ENCODE measurements at regions not wholly inside any gene's neighbourhood (a gene's known extent, or its start where the extent isn't known, plus 50 kb on each side); places are given as distances from the start of the nearest gene placed in this dataset.

DNA sequence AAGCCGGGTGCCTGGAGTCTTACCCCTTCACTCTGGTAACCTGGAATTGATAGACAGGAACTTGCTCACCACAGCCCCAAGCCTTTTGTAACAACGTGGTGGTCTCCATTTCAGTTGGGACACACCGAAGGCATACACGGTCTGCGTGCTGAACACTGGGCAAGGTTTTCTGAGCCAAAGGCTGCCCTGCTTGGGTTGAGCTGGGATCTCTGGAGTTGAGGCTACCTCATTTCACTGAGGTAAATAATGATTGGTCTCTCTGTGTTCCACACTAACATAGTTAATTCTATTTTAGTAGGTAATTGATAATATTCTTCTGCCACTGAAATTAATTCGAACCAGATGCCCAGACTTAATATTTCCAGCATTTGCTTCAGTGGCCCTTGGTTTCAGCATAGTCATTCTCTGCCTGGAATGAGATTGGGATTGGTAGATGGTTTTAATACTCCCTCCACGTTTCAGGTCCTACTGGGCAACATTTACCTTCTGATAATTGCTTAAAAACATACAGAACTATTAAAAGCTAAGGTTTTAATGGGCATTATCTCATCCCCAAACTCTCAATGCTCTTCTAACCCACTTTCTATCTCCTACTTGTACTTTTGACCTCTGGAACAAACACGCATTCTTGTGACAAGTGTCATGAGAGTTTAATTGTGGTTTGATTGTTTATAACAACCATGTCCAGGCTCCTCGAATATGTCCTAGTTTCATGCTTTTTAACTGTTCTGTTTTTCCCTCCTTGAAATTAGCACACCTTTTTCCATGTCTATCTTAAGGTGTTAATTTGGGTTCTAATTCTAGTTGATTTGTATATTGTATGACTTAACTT is 202.3 kb upstream of the KLF6 start:
- peak; percentile 36 for DNase-seq (ENCODE audit: low spot score)

DNA sequence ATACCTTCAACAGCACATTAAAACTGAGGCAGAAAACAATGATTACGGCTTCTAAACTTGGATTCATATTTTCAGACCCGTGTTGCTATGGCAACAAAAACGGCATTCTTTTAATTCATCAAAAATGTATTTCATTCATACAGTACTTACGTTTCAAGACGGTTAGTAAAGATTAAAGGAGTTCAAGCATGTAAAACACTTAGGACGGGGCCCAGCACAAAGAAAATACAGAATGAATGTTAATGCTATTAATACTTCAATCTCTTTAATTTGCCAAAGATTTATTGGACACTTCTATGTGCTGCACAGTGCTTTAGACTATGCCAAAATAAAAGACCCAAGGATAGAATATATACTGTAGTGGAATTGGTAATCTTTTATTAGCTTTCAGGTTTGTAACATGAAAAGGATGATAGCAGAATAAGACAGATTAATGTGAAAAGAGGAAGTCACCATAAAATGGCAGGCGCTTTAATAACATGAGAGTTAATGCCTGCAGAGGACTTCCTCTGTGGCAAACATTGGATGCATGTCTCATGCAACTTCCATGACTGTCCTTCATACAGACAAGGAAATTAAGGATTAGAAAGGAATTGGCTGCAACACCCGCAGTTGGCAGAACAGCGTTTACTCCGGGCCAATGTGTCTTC is 201.6 kb upstream of the KLF6 start:
- no peak for DNase-seq (ENCODE audit: low spot score)

DNA sequence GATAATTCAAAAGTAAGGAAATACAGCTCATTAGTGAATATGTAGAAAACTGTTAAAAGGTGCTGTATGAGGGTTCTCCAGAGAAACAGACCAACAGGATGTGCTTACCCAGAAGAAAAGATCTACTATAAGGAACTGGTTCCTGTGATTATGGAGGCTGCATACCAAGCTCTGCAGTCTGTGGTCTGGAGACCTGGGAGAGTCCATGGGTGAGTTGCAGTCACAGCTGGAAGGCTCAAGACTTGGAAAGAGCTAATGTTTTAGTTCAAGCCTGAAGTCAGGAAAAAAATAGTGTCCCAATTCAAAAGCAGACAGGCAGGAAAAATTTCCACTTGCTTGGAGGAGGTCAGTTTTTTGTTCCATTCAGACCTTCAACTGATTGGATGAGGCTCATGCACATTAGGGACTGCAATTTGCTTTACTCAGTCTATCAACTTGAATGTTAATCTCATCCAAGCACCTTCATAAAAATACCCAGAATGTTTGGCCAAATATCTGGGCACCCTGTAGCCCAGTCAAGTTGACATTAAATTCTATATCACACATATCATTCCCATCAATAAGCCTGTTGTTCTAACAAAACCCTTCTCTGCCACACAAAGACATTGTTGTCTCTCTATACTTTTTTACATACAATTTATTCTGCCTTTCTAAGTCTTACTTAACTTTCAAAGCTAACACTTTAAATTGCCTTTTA is 197.9 kb upstream of the KLF6 start:
- no peak for DNase-seq (ENCODE audit: low spot score)

DNA sequence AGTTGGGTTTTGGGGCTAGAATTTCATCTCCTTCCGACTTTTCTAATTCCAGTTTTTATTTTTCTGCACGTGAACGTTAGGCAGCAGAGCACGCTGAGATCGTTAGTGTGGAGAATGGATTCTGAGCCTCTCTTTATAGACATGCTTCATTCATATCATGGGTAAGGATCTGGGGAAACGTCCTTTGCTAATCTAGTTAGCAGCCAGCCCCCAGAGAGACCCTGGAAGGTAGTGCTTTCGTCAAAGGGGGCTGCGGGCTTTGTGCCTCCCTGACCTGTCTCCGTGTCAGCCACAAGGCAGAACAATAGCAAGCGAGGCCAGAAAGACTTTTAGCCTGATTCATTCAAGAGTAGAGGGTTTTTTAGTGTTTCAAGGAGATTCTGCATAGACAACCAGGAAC is 196.3 kb upstream of the KLF6 start:
- DNase-seq (ENCODE audit: low spot score), result no peak

DNA sequence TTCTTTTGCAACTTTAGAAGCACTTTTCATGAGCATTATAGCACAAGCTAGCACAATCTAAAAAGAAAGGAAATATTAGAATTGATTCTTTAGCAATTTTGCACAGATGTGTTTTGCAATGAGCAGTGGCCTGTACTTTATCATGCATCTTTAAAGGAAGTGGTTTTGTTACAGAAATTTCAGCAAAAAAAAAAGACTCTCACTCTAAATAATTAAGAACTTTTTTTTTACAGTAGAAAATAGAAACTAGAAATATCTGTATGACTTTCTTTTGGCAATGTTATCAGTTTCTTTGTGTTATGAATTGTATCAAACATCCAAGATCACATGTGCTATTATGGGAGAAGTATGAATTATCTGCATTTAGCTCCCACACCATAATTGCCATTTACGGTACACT is 195.7 kb upstream of the KLF6 start:
- DNase-seq (ENCODE audit: low spot score), result no peak

DNA sequence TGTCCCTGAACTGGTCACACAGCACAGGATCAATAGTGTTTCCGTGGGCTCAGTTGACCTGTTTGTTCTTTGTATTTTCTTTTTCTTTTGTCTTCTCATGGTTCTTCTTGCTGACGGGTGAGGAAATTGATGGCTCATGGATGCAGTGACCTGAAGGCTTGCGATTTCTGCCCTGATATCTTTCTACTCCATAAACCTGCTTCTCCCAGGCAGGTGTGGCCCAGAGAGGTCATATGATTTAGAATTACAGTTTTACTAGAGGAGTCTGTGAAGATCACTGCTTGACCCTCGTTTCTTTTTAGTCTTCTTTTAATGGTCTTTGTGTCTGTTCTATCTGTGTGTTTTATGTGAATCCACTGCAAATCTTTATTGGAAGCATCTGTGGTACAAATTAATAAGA is 195.1 kb upstream of the KLF6 start:
- no peak for DNase-seq (ENCODE audit: low spot score)

DNA sequence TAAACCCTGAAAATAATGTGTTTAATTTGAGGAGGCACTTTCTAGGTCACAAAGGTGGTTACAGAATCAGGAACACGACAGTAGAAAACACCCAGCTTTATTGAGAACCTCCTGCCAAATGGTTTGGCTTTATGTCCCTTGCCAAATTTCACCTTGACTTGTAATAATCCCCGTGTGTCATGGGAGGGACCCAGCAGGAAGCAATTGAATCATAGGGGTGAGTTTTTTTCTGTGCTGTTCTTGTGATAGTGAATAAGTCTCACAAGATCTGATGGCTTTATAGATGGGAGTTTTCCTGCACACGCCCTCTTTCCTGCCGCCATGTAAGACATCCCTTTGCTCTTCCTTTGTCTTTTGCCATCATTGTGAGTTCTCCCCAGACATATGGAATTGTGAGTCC is 193.8 kb upstream of the KLF6 start:
- DNase-seq (ENCODE audit: low spot score), result no peak

DNA sequence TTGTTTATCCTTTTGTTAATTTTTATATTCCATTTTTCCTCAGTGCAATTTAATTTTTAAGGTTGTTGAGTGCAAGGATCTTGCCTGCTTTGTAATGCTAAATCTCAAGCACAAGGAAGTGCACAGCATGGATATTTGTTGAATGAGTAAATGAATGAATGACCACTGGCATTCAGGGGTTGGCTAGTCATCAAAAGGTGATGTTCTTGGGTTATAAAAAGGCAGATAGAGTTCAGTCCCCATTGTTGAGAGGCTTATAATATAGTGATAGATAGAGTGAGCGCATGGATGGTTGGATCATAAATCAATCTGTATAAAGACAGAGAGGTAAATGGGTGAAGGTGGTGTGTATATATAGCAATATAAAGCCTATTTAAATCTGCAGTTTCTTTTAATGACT is 193.2 kb upstream of the KLF6 start:
- peak; percentile 33 for DNase-seq (ENCODE audit: low spot score)

DNA sequence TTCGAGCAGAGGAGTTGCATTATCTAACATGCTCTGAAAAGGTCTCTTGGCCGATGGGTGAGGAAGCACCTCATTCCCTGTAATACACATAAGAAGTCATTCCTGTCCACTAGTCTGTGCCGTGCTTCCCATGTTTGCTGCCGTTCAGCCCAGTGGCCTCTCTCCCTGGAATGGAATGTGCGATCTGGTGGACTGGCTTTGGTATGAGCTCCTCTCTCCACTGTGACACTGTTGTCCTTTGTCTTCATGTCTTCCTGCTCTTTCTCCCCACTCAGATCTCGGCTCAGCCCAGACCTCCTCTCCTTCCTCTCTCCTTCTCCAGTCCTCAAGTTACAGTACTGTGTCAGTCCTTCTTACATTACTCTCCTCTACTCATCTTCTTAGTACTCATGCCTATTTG is 192.8 kb upstream of the KLF6 start:
- no peak for DNase-seq (ENCODE audit: low spot score)

DNA sequence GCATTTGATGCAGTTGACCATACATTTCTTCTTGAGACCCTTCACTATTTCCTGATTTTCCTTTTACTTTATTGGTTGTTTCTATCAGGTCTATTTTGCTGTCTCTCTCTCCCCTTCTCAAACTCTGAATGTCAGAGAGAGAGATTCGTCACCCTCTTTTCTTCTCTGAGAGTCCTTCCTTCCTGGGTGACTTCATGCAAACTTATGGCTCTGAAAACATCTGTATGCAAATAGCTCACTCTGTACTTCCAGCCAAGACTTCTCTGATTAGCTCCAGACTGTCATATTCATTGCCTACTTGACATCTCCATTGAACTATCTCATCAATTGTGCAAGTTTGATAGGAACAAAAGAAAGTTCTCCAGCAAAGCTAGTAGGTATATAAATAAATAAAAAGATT is 191.7 kb upstream of the KLF6 start:
- no peak for DNase-seq (ENCODE audit: low spot score)

DNA sequence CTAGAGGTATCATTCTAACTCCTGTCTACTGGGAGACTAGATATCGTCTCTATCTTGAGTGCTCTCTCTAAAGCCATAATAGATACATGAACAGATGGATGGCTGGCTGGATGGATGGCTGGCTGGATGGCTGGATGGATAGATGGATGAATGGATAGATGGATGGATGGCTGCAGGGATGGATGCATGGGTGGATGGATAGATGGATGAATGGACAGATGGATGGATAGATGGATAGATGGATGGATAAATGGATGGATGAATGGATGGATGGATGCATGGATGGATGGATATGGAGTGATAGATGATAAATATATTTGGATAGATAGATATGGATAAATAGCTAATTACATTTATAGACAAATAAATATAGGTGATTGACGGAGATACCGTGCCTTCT is 191.2 kb upstream of the KLF6 start:
- DNase-seq (ENCODE audit: low spot score), result no peak

DNA sequence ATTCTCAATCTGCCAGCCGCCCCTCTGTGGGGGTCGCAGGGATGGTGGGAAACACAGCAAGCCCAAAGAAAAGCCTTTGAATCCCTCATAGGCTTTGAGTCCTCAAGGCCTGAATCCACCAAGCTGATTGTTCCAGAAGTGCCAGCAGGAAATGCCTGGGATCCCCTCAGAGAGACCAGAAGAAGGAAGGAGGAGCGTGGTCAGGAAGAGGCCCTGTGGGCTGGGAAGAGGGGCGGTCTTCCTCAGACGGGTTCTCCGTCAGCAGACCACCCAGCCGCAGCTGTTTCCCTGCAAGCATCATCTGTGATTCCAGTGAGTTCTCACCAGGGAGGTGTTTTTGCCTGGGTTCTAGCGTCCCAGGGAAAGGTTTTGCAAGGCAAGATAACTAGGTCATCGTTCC is 190.0 kb upstream of the KLF6 start:
- DNase-seq (ENCODE audit: low spot score), result no peak

DNA sequence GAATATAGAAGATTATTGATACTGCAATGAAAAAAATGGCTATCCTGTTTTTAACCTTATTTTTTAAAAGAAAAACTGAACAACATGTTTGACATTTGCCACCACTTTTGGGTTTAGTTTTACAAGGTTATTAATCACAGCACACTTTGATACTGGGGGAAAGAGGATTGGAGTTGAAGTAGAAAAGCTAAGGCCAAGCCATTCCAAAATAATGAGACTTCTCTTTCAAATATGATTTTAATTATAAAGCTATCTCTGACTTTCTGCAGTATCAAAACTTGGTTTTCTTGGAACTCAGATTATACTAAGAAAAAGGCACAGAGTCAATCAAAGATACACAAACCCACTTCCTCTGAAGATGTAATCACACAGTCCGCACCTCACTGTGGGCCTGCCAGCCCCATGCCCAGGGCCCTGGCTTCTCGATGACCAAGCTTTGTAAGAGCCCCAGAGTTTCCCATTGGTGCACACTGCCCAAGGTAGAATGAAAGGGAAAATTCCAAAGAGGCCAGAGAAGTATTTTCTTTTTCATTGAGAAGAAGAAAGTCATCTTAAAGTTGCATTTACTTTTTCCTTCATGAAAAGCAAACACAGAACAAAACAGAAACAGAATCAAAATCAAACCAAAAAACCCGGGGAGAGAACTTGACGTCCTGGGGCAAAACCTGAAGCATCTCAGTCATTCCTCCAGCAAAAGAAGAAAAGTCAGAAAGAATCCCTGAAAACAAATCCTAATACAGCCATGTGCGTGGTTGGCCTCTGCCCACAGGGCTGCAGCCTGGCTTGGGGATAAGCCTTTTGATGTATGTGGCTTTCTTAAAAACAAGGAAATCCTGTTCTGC is 187.7 kb upstream of the KLF6 start:
- no peak for DNase-seq (ENCODE audit: low spot score)

DNA sequence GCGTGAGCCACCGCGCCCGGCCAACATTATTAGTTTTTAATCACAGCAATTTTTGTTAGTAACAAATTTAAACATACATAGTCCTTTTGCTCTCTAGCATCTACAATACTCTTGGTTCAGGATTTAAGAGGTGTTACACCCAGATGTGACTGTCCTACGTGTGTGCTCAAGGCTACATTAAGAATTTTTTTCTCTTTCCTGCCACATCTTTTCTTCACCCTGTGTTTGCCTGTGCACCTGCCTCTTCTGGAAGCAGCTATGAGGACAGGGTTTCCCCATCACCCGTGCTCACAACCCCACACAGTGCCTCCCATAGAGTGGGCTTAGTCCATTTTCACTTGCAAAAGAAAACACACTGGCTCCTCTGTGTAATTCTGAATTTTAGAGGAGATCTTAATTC is 186.7 kb upstream of the KLF6 start:
- DNase-seq (ENCODE audit: low spot score), result no peak

DNA sequence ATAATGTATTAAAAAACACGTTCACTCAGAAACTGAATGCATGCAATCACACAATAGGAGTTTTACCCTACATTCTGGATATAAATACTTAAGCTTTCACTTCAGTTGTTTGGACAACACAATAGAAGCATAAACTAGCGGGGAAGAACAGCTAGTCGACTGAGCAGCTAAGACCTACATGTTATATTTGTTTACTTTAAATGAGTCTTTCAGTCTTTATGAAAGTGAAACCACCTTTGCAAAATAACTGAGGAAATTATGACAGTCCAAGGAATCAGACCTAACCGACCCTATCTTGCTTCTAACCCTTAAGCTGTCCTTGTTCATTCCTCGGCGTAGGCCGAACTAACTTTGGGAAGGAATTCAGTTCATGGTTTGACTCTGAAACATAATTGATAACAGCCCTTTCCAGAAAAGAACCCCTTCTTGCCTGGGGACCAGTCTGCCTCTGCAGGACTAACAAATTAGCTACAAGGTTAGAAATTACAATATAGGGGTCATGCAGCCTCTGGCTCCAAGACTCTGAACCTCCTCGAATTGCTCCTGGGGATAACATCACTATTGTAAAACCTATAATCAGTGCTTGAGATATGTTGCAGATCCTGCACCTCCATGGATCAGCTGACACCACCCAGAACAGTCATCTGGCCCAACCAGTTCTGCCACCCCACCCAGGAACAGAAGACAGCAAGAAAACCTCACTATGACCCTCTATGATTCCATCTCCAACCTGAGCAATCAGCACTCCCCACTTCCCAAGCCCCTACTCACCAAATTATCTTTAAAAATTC is 185.1 kb upstream of the KLF6 start:
- DNase-seq (ENCODE audit: low spot score), result no peak

DNA sequence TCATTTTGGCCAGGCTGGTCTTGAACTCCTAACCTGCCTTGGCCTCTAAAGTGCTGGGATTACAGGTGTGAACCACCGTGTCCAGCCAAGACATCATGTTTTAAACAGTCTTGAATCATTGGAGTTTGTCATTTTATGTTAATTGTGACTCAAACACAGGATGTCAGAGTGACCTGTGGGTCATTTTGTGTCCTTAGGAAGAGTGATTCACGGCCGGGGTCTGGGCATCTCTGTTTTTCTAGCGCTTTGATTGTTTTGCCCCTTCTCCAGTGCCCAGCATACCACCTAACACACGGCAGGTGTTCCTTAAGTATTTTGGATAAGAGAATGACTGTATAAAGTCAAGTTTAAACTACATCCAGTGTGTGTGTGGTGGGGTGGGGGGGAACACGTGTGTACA is 183.7 kb upstream of the KLF6 start:
- no peak for DNase-seq (ENCODE audit: low spot score)

DNA sequence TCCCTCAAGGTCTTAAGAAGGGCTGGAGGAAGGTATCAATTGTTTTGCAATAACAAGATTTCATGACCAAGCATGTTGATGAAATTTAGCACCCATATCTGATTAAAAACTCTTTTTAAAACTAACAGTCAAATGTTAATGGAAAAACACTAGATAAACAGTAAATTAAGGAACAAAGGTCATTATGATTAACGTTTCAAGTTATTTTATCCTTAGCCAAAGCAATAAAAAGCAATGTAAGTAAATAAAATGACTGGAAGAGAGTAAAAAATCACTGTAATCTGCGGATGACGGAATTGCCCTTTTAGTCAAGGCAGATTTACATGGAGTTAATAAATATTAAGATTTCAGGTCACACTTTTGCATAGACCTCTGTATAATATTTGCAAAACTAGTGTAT is 179.5 kb upstream of the KLF6 start:
- no peak for DNase-seq (ENCODE audit: low spot score)

DNA sequence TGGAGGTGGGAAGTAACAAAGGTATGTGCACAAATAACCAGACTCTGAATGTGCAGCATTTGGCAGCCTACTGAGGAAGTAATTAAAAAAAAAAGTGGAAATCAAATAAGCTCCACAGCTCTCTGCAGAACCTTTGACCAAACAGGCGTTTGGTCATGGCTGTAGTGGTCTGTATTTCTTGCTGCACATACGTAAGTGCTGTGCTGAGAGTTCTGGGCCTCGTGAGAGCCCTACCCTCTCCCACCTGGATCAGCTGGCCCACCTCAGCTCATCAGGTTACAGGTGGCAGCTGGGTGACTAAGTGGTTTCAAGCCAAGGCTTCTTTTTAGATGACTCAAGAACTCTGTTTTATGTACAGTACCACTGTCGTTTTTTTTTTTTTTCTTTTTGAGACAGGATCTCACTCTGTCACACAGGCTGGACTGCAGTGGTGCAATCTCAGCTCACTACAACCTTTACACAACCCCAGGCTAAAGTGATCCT is 178.2 kb upstream of the KLF6 start:
- no peak for DNase-seq (ENCODE audit: low spot score)

DNA sequence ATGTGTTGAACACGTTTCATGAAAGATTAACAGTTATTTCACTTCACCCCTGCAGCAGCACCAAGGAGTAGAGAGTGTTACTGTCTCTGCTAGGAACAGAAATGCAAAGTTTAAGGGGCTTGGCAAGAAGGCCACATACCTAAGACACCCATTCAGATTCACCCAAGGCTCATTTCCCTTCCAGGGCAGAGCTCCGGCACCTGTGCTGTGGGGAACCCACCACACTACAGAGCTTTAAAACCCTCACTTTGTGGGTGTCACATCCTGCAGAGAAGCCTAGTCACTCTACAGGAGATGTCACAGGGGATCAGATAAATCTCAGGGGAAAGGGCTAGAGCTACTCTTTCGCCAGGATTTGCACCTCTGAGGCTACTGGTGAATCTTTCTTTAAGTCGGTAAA is 176.1 kb upstream of the KLF6 start:
- DNase-seq (ENCODE audit: low spot score), result no peak

DNA sequence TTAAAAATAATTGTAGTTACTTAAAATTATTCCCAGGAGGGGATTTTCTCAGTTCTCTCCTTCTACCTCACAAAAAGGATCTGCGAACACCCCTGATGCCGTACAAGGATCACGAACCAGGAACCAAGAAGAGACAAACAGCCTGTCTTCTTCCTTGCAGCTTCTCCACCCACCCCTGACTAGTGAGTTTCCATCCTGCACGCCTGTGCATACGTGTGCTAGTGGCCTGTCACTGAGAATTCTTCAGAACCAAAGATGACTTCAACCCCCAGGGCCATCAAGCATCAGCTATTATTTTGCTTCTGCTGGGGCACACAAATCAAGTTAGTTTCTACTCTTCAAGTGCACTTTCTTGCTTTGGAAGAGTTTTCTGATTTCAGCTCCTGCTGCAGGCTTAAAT is 175.5 kb upstream of the KLF6 start:
- no peak for DNase-seq (ENCODE audit: low spot score)
